Panc1 (cell line): ENCODE measurements at regions not wholly inside any gene's neighbourhood (a gene's known extent, or its start where the extent isn't known, plus 50 kb on each side); places are given as distances from the start of the nearest gene placed in this dataset.

Source experiments
- POLR2AphosphoS5 ChIP-seq: IDR thresholded peaks from 2 replicates; pipeline ENCODE4 v1.6.1; 2012; ENCODE audit warnings: mild to moderate bottlenecking, low read depth, low read length, moderate library complexity
- TCF7L2 ChIP-seq: IDR thresholded peaks from 2 replicates; pipeline ENCODE4 v1.6.1; 2011; ENCODE audit warnings: mild to moderate bottlenecking, low read depth, low read length, inconsistent platforms
- TF ChIP-seq, protein P1 (sequence below): fragments of 450-650 bp; IDR thresholded peaks from 2 replicates; pipeline ENCODE4 v1.5.1; 2017; ENCODE audit warnings: mild to moderate bottlenecking
- TF ChIP-seq, protein P2 (sequence below), 2 experiments: IDR thresholded peaks; 2 replicates each; pipeline ENCODE4 v1.6.1; 2011 to 2012; ENCODE audit warnings: low read depth in 2 of 2, control low read depth in 1 of 2, low read length in 1 of 2, mild to moderate bottlenecking in 1 of 2, moderate library complexity in 1 of 2; ENCODE audit not compliant: insufficient read depth in 1 of 2

DNA sequence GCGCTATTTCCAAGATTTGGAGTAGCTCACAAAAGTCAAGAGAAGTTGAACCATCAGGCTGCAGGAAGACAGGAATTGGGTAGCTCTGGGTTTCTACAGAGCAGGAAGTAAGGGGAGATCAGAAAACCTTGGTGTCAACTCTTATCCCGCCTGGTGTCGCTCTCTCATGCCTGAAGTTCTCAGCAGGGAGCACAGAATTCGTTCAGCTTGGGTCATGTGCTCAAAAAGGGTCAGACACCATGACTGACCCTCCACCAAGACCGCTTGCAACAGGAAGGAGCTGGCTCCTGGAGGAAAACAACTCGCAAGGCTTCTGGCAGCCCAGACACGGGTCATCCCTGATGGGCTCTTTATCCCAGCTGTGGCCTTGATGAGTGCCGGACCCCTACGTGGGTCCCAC is 93.7 kb upstream of the MSX1 start:
- TF ChIP-seq, protein P1, sequence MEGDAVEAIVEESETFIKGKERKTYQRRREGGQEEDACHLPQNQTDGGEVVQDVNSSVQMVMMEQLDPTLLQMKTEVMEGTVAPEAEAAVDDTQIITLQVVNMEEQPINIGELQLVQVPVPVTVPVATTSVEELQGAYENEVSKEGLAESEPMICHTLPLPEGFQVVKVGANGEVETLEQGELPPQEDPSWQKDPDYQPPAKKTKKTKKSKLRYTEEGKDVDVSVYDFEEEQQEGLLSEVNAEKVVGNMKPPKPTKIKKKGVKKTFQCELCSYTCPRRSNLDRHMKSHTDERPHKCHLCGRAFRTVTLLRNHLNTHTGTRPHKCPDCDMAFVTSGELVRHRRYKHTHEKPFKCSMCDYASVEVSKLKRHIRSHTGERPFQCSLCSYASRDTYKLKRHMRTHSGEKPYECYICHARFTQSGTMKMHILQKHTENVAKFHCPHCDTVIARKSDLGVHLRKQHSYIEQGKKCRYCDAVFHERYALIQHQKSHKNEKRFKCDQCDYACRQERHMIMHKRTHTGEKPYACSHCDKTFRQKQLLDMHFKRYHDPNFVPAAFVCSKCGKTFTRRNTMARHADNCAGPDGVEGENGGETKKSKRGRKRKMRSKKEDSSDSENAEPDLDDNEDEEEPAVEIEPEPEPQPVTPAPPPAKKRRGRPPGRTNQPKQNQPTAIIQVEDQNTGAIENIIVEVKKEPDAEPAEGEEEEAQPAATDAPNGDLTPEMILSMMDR, result no peak
- TF ChIP-seq, protein P2, sequence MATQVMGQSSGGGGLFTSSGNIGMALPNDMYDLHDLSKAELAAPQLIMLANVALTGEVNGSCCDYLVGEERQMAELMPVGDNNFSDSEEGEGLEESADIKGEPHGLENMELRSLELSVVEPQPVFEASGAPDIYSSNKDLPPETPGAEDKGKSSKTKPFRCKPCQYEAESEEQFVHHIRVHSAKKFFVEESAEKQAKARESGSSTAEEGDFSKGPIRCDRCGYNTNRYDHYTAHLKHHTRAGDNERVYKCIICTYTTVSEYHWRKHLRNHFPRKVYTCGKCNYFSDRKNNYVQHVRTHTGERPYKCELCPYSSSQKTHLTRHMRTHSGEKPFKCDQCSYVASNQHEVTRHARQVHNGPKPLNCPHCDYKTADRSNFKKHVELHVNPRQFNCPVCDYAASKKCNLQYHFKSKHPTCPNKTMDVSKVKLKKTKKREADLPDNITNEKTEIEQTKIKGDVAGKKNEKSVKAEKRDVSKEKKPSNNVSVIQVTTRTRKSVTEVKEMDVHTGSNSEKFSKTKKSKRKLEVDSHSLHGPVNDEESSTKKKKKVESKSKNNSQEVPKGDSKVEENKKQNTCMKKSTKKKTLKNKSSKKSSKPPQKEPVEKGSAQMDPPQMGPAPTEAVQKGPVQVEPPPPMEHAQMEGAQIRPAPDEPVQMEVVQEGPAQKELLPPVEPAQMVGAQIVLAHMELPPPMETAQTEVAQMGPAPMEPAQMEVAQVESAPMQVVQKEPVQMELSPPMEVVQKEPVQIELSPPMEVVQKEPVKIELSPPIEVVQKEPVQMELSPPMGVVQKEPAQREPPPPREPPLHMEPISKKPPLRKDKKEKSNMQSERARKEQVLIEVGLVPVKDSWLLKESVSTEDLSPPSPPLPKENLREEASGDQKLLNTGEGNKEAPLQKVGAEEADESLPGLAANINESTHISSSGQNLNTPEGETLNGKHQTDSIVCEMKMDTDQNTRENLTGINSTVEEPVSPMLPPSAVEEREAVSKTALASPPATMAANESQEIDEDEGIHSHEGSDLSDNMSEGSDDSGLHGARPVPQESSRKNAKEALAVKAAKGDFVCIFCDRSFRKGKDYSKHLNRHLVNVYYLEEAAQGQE (IDR thresholded peaks at IDR 0.05; ENCODE audit: insufficient read depth in 1 of 2, low read depth in 2 of 2, low read length in 1 of 2), result no peak
- TF ChIP-seq POLR2AphosphoS5, result no peak
- TF ChIP-seq TCF7L2, result no peak
